Keratinocyte (primary cell): ENCODE measurements at regions not wholly inside any gene's neighbourhood (a gene's known extent, or its start where the extent isn't known, plus 50 kb on each side); places are given as distances from the start of the nearest gene placed in this dataset.

Experiments
- CTCF ChIP-seq, 3 experiments: IDR thresholded peaks in 1 of 3; conservative IDR thresholded peaks in 1 of 3; optimal IDR thresholded peaks in 1 of 3; 2 replicates in 2 of 3; 3 replicates in 1 of 3; pipeline versions ENCODE3 to v1.5.1; 2011; ENCODE audit warnings: low read length in 3 of 3, mild to moderate bottlenecking in 3 of 3, moderate library complexity in 2 of 3, control low read depth in 1 of 3, inconsistent platforms in 1 of 3; ENCODE audit not compliant: insufficient read depth in 2 of 3; ENCODE audit errors: extremely low read depth in 1 of 3
- EZH2 ChIP-seq: IDR thresholded peaks from one replicate; pipeline ENCODE4 v1.6.1; 2012; ENCODE audit warnings: inconsistent platforms, mild to moderate bottlenecking, low read length, moderate library complexity

DNA sequence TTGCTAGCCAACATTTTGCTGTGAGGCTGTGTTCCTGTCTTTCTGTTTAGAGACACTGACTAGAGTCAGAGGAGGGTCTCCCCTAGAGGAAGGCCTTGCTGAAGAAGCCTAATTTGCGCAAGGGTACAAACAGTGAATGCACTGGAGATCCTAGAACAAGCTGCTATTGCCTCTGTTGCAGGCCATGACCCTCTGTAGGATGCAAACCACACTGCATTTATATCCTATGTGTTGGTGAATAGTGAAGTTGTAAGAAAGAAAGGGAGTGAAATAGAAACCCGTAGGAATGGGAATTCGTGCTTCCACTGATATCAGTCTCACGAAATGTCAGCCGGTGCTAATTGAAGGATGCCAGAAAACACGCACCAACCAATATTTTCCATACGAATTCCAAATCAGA lies 88.2 kb downstream of the GJA1 start:
- TF ChIP-seq CTCF (optimal IDR thresholded peaks at IDR 0.05 in 1 of 3, IDR thresholded peaks at IDR 0.05 in 1 of 3, conservative IDR thresholded peaks at IDR 0.05 in 1 of 3; ENCODE audit: extremely low read depth in 1 of 3, insufficient read depth in 2 of 3, low read length in 3 of 3), result no peak
- TF ChIP-seq EZH2, result no peak
